HK-2 (cell line): ENCODE measurements at regions not wholly inside any gene's neighbourhood (a gene's known extent, or its start where the extent isn't known, plus 50 kb on each side); places are given as distances from the start of the nearest gene placed in this dataset.
"Not testable (repeated sequence)": the region's sequence is repeated elsewhere in the genome, so short reads cannot be mapped to it uniquely, and the experiment has no call there.

Experiments used
- DNase-seq: peaks from one replicate; pipeline ENCODE4 v3.0.0-alpha.2; 2018; ENCODE audit not compliant: unreplicated experiment

GRCh38 chr6:21710216-21710615 lies 116.7 kb downstream of the SOX4 start:
- no peak for DNase-seq

GRCh38 chr6:21710908-21711627 lies 117.5 kb downstream of the SOX4 start:
- DNase-seq: no peak

- DNase-seq: no peak
Measured at GRCh38 chr6:21712213-21712612, 118.7 kb downstream of the SOX4 start.

- DNase-seq: no peak
Measured at GRCh38 chr6:21713481-21713880, 119.9 kb downstream of the SOX4 start.

- no peak for DNase-seq
Measured at GRCh38 chr6:21715180-21715579, 121.6 kb downstream of the SOX4 start.

- DNase-seq: no peak
Measured at GRCh38 chr6:21722510-21722909, 129.0 kb downstream of the SOX4 start.

- DNase-seq: no peak
Measured at GRCh38 chr6:21726676-21727075, 133.1 kb downstream of the SOX4 start.

- no peak for DNase-seq
Measured at GRCh38 chr6:21728141-21728540, 134.6 kb downstream of the SOX4 start.

- no peak for DNase-seq
Measured at GRCh38 chr6:21729431-21729830, 135.9 kb downstream of the SOX4 start.

- DNase-seq: no peak
Measured at GRCh38 chr6:21730533-21730932, 137.0 kb downstream of the SOX4 start.

- DNase-seq: peak; percentile 26
Measured at GRCh38 chr6:21731411-21732031, 138.0 kb downstream of the SOX4 start.

GRCh38 chr6:21732032-21732730 lies 138.6 kb downstream of the SOX4 start:
- not testable (repeated sequence) for DNase-seq

- DNase-seq: no peak
Measured at GRCh38 chr6:21732731-21733130, 139.2 kb downstream of the SOX4 start.

GRCh38 chr6:21733311-21733710 lies 139.8 kb downstream of the SOX4 start:
- DNase-seq: no peak

GRCh38 chr6:21734204-21734603 lies 140.7 kb downstream of the SOX4 start:
- no peak for DNase-seq

- no peak for DNase-seq
Measured at GRCh38 chr6:21738180-21739094, 144.9 kb downstream of the SOX4 start.

- DNase-seq: no peak
Measured at GRCh38 chr6:21739241-21739640, 145.7 kb downstream of the SOX4 start.

- DNase-seq: no peak
Measured at GRCh38 chr6:21739838-21740237, 146.3 kb downstream of the SOX4 start.

- DNase-seq: no peak
Measured at GRCh38 chr6:21740376-21741124, 147.0 kb downstream of the SOX4 start.

- DNase-seq: no peak
Measured at GRCh38 chr6:21741221-21742109, 147.9 kb downstream of the SOX4 start.
